Glomerular endothelial cell (primary cell): ENCODE measurements at regions not wholly inside any gene's neighbourhood (a gene's known extent, or its start where the extent isn't known, plus 50 kb on each side); places are given as distances from the start of the nearest gene placed in this dataset.

Experiments
- DNase-seq: peaks from one replicate; pipeline ENCODE4 v3.0.0-alpha.2; 2011; ENCODE audit warnings: low read depth, low spot score; ENCODE audit errors: extremely low read depth

DNA sequence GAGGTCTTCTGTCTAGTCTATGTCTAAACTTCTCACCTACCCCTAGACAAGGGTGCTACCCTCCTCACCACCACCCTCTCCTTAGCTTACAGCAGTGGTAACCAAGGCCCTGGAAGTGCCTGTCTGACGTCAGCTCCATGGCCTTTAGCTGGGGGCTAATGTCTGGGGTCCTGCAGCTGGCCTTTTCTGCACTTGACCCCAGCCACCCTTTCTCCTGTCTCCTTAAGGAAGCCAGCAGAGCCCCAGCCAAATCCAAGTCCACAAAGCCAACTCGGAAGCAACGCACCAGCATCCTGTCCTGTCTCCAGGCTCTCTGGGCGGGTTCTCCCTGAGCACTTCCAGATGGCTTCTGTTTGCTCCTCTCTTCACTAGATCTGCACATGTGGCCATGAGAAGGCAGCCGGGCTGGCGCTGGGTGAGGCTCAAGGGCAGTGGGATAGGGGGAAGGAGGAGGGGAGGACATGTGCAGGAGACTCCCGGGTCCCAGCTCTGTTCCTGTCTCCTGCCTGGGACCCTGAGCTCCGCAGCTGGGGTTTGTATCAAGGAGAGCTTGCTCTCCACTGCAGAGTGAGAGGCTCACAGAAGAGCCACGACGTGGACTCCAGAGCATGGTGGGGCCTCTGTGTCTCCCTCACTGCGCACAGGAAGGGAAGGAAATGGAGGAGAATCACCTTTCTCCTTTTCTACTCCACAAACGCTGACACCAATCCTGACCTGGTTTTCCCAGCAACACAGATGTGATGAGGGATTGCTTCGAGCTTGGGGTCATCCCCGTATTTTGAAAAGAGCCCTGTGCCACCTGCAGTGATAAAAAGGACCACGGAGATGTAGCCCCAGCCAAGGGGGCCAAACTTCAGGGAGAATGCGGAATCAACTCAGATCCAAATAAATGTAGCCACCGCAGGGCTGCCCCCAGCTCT, 204.2 kb downstream of the USP12 start:
- DNase-seq = no peak

DNA sequence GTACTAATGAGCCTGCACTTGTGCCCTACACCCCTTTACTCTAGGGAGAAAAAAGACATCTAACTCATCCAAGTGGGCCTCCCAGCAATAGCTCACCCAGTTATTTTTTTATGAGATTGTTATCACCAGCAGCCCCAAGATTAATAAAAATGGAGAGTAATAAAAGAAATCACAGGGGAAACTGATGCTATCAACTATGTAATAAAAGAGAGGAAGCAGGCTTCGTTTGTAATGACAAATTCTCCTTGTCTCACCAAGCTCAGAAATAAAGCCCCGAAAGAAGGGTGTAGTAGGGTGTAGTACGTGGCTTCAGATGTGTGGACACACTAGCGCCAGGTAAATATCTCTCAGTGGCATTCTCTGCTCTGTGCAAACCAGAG, 204.9 kb downstream of the USP12 start:
- no peak for DNase-seq

GRCh38 chr13:26965952-26966700, 205.5 kb downstream of the USP12 start:
- DNase-seq = no peak

- no peak for DNase-seq
Measured at GRCh38 chr13:26964278-26965250, 204.0 kb upstream of the GPR12 start.

DNA sequence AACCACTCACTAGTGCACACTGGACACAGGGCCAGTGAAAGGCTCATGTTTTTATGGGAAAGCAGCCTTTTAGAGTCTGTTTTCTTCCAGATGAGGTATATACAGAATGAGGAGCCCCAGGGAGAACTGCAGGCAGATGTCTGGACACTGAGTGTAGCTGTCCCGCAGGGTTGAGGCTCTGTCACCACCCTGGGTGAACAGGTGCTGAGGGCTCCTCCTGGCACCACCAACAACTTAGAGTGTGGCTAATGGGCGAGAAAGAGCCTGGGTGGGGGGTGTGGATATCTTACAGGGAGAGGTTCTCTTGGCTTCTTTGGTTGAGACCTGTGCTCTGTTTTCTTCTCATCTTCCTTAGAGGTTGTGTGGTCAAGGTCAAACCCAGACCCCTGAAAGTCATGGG, 202.1 kb upstream of the GPR12 start:
- no peak for DNase-seq

- no peak for DNase-seq
Measured at GRCh38 chr13:26961890-26962615, 201.5 kb upstream of the GPR12 start.

- no peak for DNase-seq
Measured at GRCh38 chr13:26957182-26957581, 196.6 kb upstream of the GPR12 start.

DNA sequence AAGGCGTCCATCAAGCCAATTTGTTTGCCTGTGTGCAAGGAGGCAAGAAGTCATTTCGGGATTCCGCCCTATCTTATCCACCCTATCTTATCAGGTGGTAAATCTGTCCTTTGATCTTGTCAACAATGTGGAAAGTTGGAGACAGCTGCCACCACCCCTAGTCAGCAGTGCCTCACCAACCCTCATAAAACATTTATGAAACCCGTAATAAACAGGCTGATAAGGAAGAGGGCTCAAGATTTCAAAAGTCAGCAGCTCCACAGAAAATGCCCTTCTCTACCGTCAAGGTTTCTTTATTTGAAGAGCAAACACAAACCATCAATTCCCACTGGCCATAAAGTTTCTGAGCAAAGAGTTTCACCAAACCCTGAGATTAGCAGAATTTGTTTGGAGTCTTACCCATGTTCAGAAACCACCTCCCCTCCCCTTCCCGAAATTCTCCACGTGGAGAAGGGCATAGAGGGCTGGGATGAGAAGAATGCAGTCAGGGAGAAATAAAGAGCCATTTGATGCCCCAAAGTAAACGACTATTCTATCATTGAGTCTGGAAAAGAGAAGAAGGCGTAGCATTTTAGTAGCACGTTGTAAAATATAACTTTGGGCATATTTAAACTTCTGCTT, 196.0 kb upstream of the GPR12 start:
- no peak for DNase-seq

DNA sequence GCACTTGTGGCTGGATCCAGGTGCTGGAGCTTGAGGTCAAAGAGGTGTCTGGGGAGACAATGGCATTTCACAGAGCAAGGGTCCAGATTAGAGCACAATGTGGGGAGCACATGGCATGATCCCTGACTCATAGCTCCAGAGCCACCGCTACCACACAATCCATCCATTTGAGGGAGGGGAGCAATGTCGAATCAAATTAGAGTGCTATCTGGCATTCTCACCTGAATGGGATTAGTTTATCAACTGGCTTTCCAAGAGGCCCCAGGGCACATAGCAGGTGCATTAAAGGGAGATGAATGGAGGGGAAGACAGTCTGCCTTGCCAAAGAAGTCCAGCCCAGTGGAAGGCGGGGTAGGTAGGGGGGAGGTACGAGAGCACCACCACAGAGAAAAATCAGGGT, 194.4 kb upstream of the GPR12 start:
- DNase-seq = no peak

DNA sequence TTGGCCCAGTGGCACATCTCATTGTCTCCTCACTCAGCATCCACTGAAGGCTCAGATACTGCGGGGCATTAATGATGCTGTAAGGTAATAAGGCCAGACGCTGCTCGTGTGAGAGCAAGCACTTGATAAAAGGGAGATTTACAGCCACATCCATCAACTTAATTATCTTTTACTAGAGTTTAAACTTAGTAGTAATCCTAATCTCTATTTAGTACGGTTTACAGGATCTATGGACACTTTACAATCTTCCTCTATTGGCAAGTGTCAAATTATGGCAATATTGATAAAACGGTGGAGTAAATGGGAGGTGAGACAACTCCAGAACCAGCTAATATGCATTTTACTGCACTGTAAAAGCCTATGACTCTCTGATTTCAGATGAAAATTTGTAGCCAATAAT, 192.7 kb upstream of the GPR12 start:
- DNase-seq = no peak

DNA sequence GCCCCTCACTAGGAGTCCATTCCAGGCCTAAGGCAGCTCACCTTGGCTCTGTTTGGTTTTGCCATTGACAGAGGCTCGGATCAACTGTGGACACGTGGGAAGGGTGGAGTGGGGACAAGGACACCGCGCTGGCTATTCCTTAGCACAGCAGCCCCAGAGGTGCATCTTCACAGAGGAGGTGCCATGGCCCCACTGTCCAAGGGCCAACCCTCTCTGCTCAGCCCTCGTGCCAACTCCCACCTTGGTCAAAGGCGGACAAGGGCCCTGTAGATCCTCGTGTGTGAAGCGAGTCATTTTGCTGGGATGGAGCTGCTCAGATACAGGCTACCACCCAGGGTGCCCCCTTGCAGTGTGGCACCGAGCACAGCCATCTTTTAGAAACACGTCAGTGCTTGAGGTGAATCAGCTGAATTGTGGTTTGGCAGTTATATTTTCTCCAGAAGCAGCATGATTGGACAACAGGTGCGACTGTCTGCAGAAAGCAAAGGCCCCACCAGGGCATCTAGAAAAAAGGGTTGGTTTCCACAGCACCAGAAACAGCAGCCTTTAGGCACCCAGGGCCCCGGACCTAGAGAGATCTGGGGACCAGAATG, 192.1 kb upstream of the GPR12 start:
- DNase-seq = no peak

DNA sequence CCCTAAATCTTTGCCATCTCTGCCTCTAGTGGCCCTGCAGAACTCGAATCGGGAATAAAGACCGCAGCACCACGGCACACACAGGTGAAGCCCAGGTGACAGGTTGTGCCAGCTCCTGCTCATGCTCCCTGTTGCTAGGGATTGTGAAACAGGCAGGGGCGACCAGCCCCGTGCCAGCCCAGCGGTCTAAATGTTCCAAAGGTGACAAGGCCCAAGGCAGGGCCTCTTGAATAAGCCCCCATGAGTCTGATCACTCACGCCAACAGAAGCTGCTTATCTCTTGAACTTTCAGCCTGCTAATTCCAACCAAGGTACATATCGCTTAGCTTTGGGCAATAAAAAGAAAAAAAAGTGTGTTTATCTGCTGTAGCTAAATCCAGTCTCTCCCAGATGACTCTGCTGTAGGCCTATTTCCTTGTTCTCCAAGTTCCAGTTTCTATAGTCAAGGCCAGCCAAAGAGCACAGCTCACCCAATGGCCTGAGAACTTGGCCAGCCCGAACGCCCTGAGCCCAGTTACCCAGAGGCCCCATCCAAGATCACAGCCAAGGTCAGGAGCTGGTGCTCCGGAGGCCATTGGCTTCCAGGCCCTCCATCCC, 191.1 kb upstream of the GPR12 start:
- DNase-seq = no peak

DNA sequence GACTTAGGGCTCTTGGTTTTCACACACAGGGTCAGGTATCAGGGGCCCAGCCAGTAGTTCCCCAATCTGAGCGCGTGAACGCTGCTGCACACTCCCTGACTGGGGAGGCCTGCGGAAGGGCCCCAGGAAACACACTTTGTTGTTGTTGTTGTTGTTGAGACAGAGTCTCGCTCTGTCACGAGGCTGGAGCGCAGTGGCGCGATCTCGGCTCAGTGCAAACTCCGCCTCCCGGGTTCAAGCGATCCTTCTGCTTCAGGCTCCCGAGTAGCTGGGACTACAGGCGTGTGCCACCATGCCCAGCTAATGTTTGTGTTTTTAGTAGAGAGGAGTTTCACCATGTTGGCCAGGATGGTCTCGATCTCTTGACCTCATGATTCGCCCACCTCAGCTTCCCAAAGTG, 190.4 kb upstream of the GPR12 start:
- DNase-seq = no peak

GRCh38 chr13:26950546-26950945, 190.0 kb upstream of the GPR12 start:
- DNase-seq = no peak

GRCh38 chr13:26949701-26950502, 189.3 kb upstream of the GPR12 start:
- DNase-seq = no peak

DNA sequence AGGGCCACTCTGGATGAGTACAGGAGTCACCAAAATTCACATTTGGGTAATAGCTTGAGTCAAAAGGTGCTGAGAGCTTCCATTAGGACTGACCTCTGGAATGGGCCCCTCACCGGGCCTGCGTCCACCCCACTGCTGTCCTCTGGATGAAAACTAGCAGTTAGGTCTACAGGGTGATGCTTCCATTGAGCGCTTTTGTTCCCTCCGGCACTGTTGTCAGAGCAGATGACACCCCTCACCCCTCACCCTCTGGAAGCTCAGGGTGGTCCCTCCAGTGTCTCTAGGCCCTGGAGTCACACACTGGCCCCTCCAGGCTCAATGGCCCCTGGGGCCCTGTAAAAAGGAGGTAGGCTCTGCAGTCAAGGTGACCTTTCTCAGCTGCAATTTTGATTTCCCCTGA, 187.8 kb upstream of the GPR12 start:
- no peak for DNase-seq

- DNase-seq = no peak
Measured at GRCh38 chr13:26946684-26947343, 186.2 kb upstream of the GPR12 start.

GRCh38 chr13:26943748-26944147, 183.2 kb upstream of the GPR12 start:
- DNase-seq = no peak
